ENCODE measurements at regions not wholly inside any gene's neighbourhood (a gene's known extent, or its start where the extent isn't known, plus 50 kb on each side); places are given as distances from the start of the nearest gene placed in this dataset.
A peak's percentile ranks its signal among the peaks of the same experiment; 100 is the strongest.

DNA sequence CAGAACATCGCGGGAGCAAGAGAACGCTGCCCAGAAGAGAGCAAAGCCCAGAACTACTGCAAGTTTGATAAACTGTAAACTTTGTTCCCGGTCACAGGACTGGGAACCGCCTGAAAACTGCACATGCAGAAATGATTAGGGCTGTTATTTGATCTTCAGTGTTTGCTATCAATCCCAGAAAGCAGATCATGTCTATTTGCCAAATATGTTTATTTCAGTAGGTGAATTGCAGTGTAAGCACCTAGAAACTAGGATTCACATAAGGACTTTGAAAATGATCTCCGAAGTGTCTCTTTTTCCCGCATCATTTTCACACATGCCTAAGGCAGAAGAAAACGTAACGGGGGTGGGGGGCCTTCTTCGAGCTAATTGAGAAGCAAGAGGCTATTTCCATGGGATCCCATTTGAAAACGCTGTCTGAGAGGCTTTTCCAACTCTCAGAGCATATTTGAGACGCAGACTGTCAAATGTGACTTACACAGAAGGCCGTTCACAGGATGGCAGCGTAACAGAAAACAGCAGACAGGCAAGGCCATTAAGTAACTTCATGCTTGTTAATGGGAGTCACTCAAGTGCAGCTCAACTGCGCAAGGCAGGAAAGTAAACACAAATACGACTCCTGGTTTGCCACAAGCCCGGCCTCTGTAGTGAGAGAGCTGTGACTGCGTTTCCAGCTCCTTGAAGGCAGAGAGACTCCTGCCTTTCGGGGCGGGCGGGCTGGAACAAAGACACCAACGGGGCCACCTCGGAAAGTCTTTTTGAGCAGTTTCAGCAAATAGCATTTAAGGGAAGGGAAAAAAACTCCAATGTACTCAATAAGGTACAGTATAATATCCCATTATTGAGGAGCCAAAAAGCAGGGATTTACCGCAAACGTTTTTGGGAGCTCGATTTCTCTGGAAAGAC lies 144.7 kb upstream of the ZNF217 start:
- H3K9me1 ChIP-seq (ENCODE audit: insufficient read depth, low read length): peaks cover 12% of the 10 kb centered on the region
- DNase-seq: peak; percentile 90
- H4K5ac ChIP-seq (ENCODE audit: low read depth, low read length): peak overlapping the region; percentile 84
- no peaks in the 10 kb centered on the region for H3K27me3 ChIP-seq (ENCODE audit: control insufficient read depth, insufficient read depth, low read length)
- peak overlapping the region; percentile 55 for H3K56ac ChIP-seq (ENCODE audit: extremely low read depth, insufficient read depth, low read length)
- peak overlapping the region; percentile 75 for H3K27ac ChIP-seq (ENCODE audit: insufficient read depth, low read length)
- peak overlapping the region; percentile 84; the same call in 1 of the 2 replicates for H2AK5ac ChIP-seq (ENCODE audit: low read depth, low read length)
- no peaks in the 10 kb centered on the region for H4K20me1 ChIP-seq (ENCODE audit: insufficient read depth, low read length)
- peak overlapping the region; percentile 92 for H2BK15ac ChIP-seq (ENCODE audit: low read depth, low read length)
- H3K4me3 ChIP-seq (ENCODE audit: insufficient read depth, low read depth, low read length): peak overlapping the region; percentile 22; the same call in 1 of the 2 replicates
- H4K8ac ChIP-seq (ENCODE audit: low read depth in 2 of 2, low read length in 2 of 2): peak overlapping the region; percentile 84 to 92
- peak overlapping the region; percentile 79 for H3K23ac ChIP-seq (ENCODE audit: low read depth, low read length)
- in situ Hi-C loops (cut with MboI; ENCODE audit: low sequenced_read_pairs): no loop called here
- ATAC-seq (ENCODE audit: low read depth): peak; percentile 82
- H3K9me3 ChIP-seq (ENCODE audit: control insufficient read depth, insufficient read depth, low read length): no peaks in the 10 kb centered on the region
- peak overlapping the region; percentile 85 for H2AFZ ChIP-seq (replicated peaks; ENCODE audit: low read length, poor library complexity)
- POLR2A ChIA-PET (ENCODE audit: unreplicated experiment): interaction anchor here (0.5 to 0.7 kb wide), 2 partner anchors 87 to 116 kb away, joined by 3 read pairs; no protein-coding TSS in a partner anchor
- H3K4me2 ChIP-seq (ENCODE audit: low read depth, low read length): peak overlapping the region; percentile 81
- peak overlapping the region; percentile 74 for H3K14ac ChIP-seq (replicated peaks; ENCODE audit: low read depth, low read length)
- BruUV-seq (replicated peaks): TSS peak; percentile 66
- peaks cover 8 to 16% of the 10 kb centered on the region in 2 experiments; a peak in 2 of 4 replicates for H3K79me1 ChIP-seq (ENCODE audit: low read depth in 1 of 2, low read length in 2 of 2)
- H2BK5ac ChIP-seq (ENCODE audit: low read depth, low read length, poor library complexity, severe bottlenecking): peak overlapping the region; percentile 95
- peak overlapping the region; percentile 93 for H2BK120ac ChIP-seq (ENCODE audit: low read depth, low read length)
- H3K36me3 ChIP-seq (ENCODE audit: control insufficient read depth, insufficient read depth, low read length): no peaks in the 10 kb centered on the region
- dilution Hi-C loops (cut with HindIII; ENCODE audit: low sequenced_read_pairs, unreplicated experiment): no loop called here
- CTCF ChIA-PET: interaction anchor here (0.6 to 1.8 kb wide), 4 partner anchors 14 to 202 kb away, joined by 3 to 4 read pairs (median 3); no protein-coding TSS in a partner anchor
- H2AK9ac ChIP-seq (replicated peaks; ENCODE audit: low read depth, low read length, poor library complexity): peak overlapping the region; percentile 29
- intact Hi-C loops (cut with micrococcal nuclease): loop anchor here (2.0 to 5.0 kb wide), 3 partner anchors 126 to 177 kb away; partner anchors contain the start of gene ZNF217
- peak overlapping the region; percentile 77 for H3K4ac ChIP-seq (ENCODE audit: low read depth, low read length)
- H2BK20ac ChIP-seq (ENCODE audit: low read depth, low read length): peak overlapping the region; percentile 83
- H3K9ac ChIP-seq (ENCODE audit: low read depth, low read length): peak overlapping the region; percentile 77
- H3K4me1 ChIP-seq (ENCODE audit: control insufficient read depth, insufficient read depth, low read length): peaks cover 28% of the 10 kb centered on the region
- peak overlapping the region; percentile 86 for H3K18ac ChIP-seq (ENCODE audit: low read depth, low read length)
- 18% methylated on average over 16 of the region's 26 CpGs; no CpG with 5 or more reads in 1 of the 2 experiments for WGBS, 2 experiments (ENCODE audit: extremely low coverage in 2 of 2, insufficient read length in 1 of 2)
- H4K91ac ChIP-seq (ENCODE audit: insufficient read depth, low read depth, low read length): peak overlapping the region; percentile 87
- TF ChIP-seq NFE2L2 (IDR thresholded peaks at IDR 0.05; ENCODE audit: low read depth, low read length) (no peak), RAD21 (IDR thresholded peaks at IDR 0.05; ENCODE audit: low read length) (no peak), MAFK (IDR thresholded peaks at IDR 0.05; ENCODE audit: low read depth, low read length) (no peak), BHLHE40 (IDR thresholded peaks at IDR 0.05; ENCODE audit: low read depth, low read length) (0 out of 2 replicates have a peak, but pooled peaks have one; percentile 7), CTCF (conservative IDR thresholded peaks at IDR 0.05; ENCODE audit: low read depth, low read length) (no peak), USF2 (IDR thresholded peaks at IDR 0.05; ENCODE audit: low read depth, low read length) (no peak), MXI1 (IDR thresholded peaks at IDR 0.05; ENCODE audit: borderline replicate concordance, low read depth, low read length) (no peak), FOS (IDR thresholded peaks at IDR 0.05; ENCODE audit: low read depth, low read length) (no peak), POLR2A (IDR thresholded peaks at IDR 0.05; ENCODE audit: low read depth, low read length) (peak; percentile 75), CHD1 (IDR thresholded peaks at IDR 0.05; ENCODE audit: low read depth, low read length) (0 out of 2 replicates have a peak, but pooled peaks have one; percentile 62), RCOR1 (IDR thresholded peaks at IDR 0.05; ENCODE audit: insufficient replicate concordance, low read length) (no peak), MAZ (IDR thresholded peaks at IDR 0.05; ENCODE audit: borderline replicate concordance, low read depth, low read length) (no peak), SMC3 (IDR thresholded peaks at IDR 0.05; ENCODE audit: low read depth, low read length) (no peak), CEBPB (IDR thresholded peaks at IDR 0.05; ENCODE audit: low read depth, low read length) (peak; percentile 81), RFX5 (IDR thresholded peaks at IDR 0.05; ENCODE audit: low read depth, low read length) (no peak)

Data from IMR-90 (cell line).